ENCODE measurements at regions not wholly inside any gene's neighbourhood (a gene's known extent, or its start where the extent isn't known, plus 50 kb on each side); places are given as distances from the start of the nearest gene placed in this dataset.

- no peak for TF ChIP-seq CTCF (conservative IDR thresholded peaks at IDR 0.05)
- Mint-ChIP-seq H3K36me3 (ENCODE audit: insufficient read depth in 1 of 3, low read depth in 3 of 3) (no peaks in the 10 kb centered on the region), H3K9me3 (no peaks in the 10 kb centered on the region), H3K27me3 (ENCODE audit: low read depth) (no peaks in the 10 kb centered on the region), H3K4me3 (no peak overlapping the region), H3K4me1 (peaks cover 0 to 3% of the 10 kb centered on the region in 2 experiments; a peak in 1 of 4 replicates), H3K27ac (no peak overlapping the region)
- Histone ChIP-seq H3T11ph (ENCODE audit: low read length) (no peak overlapping the region), H2BK15ac (ENCODE audit: low read depth, low read length) (no peak overlapping the region), H3K4me1 (ENCODE audit: insufficient read depth, low read length) (no peaks in the 10 kb centered on the region), H3K79me1 (ENCODE audit: insufficient read depth, low read depth, low read length, poor library complexity, severe bottlenecking) (no peaks in the 10 kb centered on the region), H2BK12ac (ENCODE audit: insufficient read length, low read depth, low read length) (no peak overlapping the region), H3K23ac (ENCODE audit: insufficient read length, low read depth, low read length) (no peak overlapping the region), H4K20me1 (ENCODE audit: control insufficient read depth, insufficient read depth, insufficient read length) (no peaks in the 10 kb centered on the region), H2AFZ (ENCODE audit: low read length) (no peak overlapping the region), H3K4me2 (ENCODE audit: insufficient read depth, insufficient read length, low read length) (no peak overlapping the region), H3K27ac (ENCODE audit: insufficient read length, low read depth, low read length) (no peak overlapping the region), H3K9me3 (ENCODE audit: control insufficient read depth, low read depth, low read length) (no peaks in the 10 kb centered on the region), H3K27me3 (ENCODE audit: insufficient read depth, low read length) (no peaks in the 10 kb centered on the region), H3K9ac (ENCODE audit: extremely low read depth, insufficient read length, low read length) (no peak overlapping the region), H3K4ac (ENCODE audit: low read depth, low read length) (no peak overlapping the region), H3K56ac (ENCODE audit: insufficient read length, low read depth, low read length) (no peak overlapping the region), H2BK20ac (ENCODE audit: low read depth, low read length, poor library complexity, severe bottlenecking) (no peak overlapping the region), H4K5ac (ENCODE audit: insufficient read length, low read depth, low read length) (no peak overlapping the region), H3K18ac (ENCODE audit: insufficient read length, low read depth, low read length) (no peak overlapping the region), H4K91ac (ENCODE audit: insufficient read length, low read depth, low read length) (no peak overlapping the region), H3K23me2 (ENCODE audit: insufficient read length, low read depth, low read length, poor library complexity, severe bottlenecking) (no peaks in the 10 kb centered on the region), H2BK120ac (ENCODE audit: low read depth, low read length, poor library complexity, severe bottlenecking) (no peak overlapping the region), H3K14ac (ENCODE audit: insufficient read depth, low read length) (no peak overlapping the region), H2AK5ac (ENCODE audit: insufficient read length, low read length) (no peak overlapping the region), H2BK5ac (ENCODE audit: insufficient read length, low read length) (no peak overlapping the region), H3K79me2 (ENCODE audit: insufficient read depth, low read length) (no peaks in the 10 kb centered on the region), H4K8ac (replicated peaks; ENCODE audit: insufficient read length, low read depth, low read length) (no peak overlapping the region)
- DNase-seq: no peak
- WGBS (ENCODE audit: extremely low coverage, insufficient read length, low lambda C conversion rate): no CpG with 5 or more reads among the region's 2 CpGs
These were observed 893.7 kb upstream of the SLIT2 start for GRCh38 chr4:19358015-19358414.
